ENCODE measurements at regions not wholly inside any gene's neighbourhood (a gene's known extent, or its start where the extent isn't known, plus 50 kb on each side); places are given as distances from the start of the nearest gene placed in this dataset.

GRCh38 chr3:22745321-22745720, 457.8 kb upstream of the UBE2E2 start:
- TF ChIP-seq CTCF (IDR thresholded peaks at IDR 0.05) (no peak), POLR2A (IDR thresholded peaks at IDR 0.05) (no peak)

All from stomach (tissue), 4 donors.